ENCODE measurements at regions not wholly inside any gene's neighbourhood (a gene's known extent, or its start where the extent isn't known, plus 50 kb on each side); places are given as distances from the start of the nearest gene placed in this dataset.
"Not testable (repeated sequence)": the region's sequence is repeated elsewhere in the genome, so short reads cannot be mapped to it uniquely, and the experiment has no call there.

DNA sequence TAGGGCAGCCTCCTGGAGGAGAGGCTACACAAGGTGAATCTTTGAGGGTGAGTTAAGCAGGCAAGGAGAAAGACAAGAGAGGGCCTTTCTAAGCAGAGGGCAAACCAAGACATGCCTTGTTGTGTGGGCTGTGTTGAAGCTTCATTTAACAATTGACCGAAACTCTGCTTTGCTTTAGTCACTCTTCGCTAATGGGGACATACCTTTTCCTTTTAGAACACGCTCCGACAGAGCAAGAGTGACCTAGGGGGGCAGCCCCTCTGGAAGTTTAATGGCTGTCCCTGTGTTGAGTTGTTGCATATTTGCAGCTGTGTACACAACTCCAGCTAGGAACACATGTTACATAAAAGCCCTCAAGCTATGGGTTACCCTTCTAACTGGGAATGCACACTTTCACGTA is 218.1 kb upstream of the WWC1 start:
- DNase-seq = no peak

DNA sequence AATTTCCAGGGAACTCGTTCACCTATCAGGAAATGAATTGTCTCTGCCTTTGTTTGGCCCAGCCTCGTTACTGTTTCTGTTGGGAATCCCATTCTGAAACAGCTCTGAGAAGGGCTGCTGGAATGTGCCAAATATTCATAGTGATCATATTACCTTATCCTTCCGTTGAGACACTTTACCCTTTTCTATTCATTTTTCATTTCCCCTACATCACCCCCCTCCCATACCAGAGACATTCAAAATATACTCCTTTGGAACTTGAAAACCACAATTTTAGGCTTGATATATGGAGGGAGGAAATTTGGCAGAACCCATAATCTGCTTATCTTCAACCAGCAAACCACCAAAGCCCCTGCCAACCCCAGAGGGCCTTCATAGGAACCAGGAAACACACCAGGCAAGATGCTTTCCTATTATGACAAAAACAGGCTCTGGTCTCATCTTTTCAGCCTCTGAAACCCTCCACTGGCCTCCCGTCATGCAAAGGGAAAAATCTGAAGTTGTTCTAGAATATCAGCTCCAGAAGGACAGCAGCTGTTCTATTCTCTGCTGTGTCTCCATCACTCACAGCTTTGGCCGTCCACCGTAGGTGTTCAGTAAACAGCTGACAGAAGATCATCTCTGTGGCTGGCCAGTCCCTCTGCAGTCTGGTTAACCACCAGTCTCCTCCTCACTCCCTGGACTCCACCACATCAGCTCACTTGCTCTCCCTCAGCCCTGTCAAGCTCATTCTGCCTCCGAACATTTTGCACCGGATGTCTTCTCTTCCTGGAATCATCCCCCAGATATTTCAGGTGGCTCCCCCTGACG is 217.2 kb upstream of the WWC1 start:
- no peak for DNase-seq

- no peak for DNase-seq
Measured at GRCh38 chr5:168075387-168075786, 216.1 kb upstream of the WWC1 start.

GRCh38 chr5:168076561-168076991 is 214.9 kb upstream of the WWC1 start:
- DNase-seq = no peak

GRCh38 chr5:168085261-168086031 is 206.0 kb upstream of the WWC1 start:
- no peak for DNase-seq

DNA sequence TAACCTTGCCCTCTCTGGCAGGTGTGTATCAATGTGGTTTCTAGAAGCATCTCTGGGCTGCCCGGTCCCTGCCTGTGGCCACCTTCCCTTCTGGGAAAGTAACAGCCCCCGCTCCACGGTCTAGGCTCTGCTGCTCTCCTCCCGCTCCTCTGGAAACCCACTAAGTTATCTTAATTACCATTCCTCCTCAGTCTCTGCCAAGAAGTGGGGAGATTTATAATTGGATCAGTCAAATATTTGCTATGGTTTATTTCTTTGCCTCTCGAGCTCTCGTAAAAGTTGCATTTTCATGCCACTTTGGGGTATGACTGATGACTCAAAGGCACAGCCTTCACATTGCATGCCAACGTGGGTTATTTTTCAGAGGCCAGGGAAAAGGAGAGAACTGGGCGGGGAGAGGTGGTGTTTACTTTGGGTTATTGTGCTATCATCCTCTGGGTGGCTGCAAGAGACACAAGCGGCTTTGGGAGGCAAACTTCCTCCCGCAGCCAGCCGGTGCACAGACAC is 205.3 kb upstream of the WWC1 start:
- DNase-seq = no peak

GRCh38 chr5:168086746-168087145 is 204.7 kb upstream of the WWC1 start:
- DNase-seq = no peak

- DNase-seq = no peak
Measured at GRCh38 chr5:168088410-168089173, 202.9 kb upstream of the WWC1 start.

DNA sequence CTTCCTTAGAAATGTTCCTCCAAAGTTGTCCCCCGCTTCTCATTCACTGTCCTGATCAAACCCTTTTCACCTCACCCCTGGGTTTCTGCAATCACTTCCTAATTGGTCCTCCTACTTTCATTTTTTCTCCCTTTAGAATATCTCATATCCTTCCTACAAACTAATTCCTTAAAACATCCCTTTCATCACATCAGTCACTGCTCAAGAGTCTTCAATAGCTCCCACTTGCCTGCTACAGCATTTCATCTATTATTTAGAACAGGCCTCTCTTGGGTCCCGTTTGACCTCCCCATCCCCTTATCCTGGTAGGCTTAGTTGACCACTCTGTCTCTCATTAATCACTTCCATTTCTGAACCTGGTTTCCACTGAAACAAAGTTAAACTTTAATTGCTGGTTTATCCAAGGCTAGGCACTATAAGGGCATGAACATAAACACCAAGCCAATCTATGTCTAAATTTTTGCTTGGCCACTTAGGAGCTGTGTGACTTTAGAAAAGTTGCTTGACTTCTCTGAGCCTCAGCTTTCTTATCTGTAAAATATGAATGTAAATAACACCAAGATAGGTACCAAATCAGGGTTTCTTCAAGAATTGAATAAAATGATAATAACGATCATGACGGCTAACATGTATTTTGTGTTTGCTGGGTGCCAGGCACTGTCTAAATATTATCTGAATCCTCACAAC is 202.1 kb upstream of the WWC1 start:
- DNase-seq = no peak

GRCh38 chr5:168092209-168093185 is 198.9 kb upstream of the WWC1 start:
- no peak for DNase-seq

DNA sequence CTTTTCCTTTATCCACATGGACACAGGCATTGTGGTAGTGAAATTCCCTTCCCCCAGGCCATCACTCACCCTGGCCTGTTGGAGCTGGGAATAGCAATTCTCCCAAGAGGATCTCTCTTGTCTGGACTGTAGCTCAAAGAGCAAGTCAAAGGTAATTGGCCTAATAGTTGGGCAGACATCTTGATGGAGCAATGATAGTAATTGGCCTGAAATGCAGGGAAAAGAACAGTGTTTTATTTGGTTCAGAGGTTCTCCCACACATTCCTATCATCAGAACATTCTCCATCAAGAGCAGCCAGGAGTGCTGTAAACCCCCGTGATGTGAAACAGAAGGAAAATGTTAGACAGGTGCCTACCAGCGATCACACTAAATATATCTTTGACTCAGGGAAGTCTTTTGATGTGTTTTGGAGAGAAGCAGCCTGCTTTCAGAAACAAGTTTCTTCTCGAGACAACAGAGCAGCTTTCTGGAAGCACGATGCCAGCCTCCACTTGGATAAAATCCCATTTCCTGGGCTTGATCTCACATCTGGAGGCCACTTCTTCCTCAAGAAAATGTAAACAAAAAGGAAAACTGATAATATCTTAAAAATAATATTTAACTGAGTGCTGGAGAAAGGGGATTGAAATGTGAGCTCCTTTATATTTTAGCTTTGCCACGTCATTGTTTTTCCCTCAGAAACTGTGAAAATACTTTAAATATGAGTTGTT is 198.1 kb upstream of the WWC1 start:
- DNase-seq = no peak

DNA sequence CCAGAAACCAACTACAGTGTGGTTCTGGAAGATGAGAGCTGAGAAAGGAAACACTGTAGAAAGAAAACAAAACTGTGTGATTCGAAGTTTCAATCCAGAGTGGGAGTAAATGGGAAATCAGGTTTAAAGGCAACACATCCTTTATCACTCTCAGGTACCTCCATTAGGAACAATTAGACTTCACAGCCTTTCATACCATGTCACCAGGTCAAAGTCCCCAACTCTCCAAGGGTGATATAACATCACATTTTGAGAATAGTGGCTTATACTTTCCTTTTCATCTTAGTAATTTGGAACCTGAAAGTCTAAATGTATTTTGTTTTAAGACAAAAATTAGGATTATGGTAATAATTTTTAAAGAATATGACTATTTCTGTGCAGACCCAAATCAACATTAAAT is 194.9 kb upstream of the WWC1 start:
- no peak for DNase-seq

DNA sequence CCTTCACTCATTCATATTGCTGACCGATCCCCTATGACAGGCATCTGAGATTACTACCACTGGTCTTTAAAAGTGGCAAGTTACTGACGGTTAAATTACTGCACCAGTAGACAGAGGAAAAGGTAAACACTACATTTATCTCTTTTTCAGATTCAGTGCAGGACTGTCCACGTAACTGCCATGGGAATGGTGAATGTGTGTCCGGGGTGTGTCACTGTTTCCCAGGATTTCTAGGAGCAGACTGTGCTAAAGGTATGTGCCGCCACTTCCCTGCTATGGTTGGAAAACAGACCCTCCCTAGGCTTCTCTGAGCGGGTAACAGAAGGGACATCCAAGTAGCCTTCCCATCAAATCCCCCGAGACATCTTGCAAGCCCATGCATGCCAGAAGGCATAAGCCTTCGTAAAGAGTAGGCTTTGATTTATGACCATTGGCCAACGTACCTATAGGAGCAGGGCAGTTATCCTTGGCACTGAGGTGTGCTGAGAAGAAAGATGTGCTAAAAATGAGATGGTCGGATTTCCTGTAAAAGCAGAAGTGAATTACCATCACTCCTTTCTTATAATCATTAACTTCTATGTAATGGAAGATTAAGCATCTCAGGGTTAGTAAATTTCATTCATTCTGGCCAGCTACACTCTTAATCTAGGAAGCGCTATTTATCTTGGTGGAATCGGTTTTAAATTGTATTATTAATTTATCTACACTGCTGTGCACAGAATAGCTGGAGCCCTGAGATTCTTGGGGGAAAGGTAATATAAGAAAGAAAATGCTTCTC is 193.4 kb upstream of the WWC1 start:
- DNase-seq = no peak

- DNase-seq = no peak
Measured at GRCh38 chr5:168101352-168101751, 190.1 kb upstream of the WWC1 start.

- not testable (repeated sequence) for DNase-seq
Measured at GRCh38 chr5:168103018-168103417, 188.4 kb upstream of the WWC1 start.

DNA sequence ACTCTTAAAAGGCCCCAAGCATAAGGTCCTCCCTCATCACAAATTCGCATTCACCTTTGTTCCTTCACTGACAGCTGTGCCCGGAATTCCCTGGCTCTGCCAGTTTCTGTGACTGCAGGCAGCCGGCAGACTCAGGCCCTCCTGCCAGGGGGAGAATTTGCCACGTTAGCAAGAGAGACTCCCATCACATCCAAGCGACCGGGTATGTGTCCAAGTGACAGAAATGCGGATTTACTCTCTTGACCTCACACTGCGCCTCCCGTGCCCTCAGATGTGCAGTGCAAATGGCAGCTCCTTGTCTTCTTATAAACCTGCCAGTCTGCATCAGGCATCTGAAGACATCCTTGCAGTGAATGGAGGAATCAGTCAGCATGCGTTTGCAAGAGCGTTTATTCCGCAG is 187.1 kb upstream of the WWC1 start:
- no peak for DNase-seq

- DNase-seq = no peak
Measured at GRCh38 chr5:168104811-168105481, 186.5 kb upstream of the WWC1 start.

DNA sequence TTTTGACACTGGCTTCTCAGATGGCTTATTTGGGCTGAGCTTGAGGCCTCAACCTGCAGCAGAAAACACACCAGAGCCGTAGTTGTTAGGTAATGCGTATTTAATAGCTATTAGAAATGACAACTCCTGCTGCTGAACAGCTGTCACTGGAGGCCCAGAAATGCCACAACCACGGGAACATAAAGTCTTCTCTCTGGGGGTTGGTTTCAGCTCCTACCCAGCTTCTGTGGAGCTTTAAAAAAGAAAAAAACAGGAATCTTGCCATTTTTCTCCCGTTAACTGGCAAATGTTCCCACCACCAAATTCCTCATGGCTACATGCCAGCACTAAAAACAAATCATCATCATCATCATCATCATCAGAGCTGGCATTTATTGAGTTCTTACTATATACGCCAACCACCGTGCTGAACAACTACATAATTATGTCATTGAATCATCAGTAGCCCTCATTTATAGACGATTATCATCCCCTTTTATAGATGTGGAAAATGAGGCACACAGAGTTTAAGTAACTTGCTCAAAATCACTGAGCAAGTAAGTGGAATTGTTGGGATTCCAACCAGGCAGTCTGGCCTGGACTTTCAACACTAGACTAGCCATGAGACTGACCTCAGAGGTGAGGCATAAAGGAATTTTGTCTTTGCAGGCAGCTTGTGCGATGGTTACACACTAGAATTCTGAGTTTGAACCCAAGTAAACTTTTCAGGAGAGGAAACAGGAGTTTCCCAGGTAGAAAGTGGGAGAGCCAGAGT is 185.3 kb upstream of the WWC1 start:
- no peak for DNase-seq
